D721Med (cell line): ENCODE measurements at regions not wholly inside any gene's neighbourhood (a gene's known extent, or its start where the extent isn't known, plus 50 kb on each side); places are given as distances from the start of the nearest gene placed in this dataset.
"Not testable (repeated sequence)": the region's sequence is repeated elsewhere in the genome, so short reads cannot be mapped to it uniquely, and the experiment has no call there.

Source experiments
- DNase-seq: peaks from one replicate; pipeline ENCODE4 v3.0.0; 2011; ENCODE audit warnings: low spot score; ENCODE audit not compliant: insufficient read length
- FAIRE-seq: peaks from 2 replicates; lab custom pipeline; 2011; peaks lifted over from hg19 to GRCh38; lab: Jason Lieb, UNC
- CTCF ChIP-seq: IDR thresholded peaks from 2 replicates; pipeline ENCODE4 v1.5.1; 2012; ENCODE audit warnings: mild to moderate bottlenecking, control low read depth; ENCODE audit not compliant: insufficient read depth; ENCODE audit errors: missing control alignments

- no peak for FAIRE-seq
- DNase-seq: no peak
- TF ChIP-seq CTCF: no peak
Observed at GRCh38 chr5:17406423-17406838, 91.6 kb upstream of the TAF11L2 start.

- TF ChIP-seq CTCF: no peak
- FAIRE-seq: peak; percentile 72
- no peak for DNase-seq
Observed at GRCh38 chr5:17411436-17412402, 86.3 kb upstream of the TAF11L2 start.

- TF ChIP-seq CTCF: peak; percentile 5
Observed at GRCh38 chr5:17412760-17413671, 85.0 kb upstream of the TAF11L2 start.

GRCh38 chr5:17413691-17414090 is 84.3 kb upstream of the TAF11L2 start:
- DNase-seq (no peak), FAIRE-seq (no peak)
- no peak for TF ChIP-seq CTCF

More at GRCh38 chr5:17412760-17413671, 85.0 kb upstream of the TAF11L2 start:
- peak; percentile 80 for FAIRE-seq
- DNase-seq: no peak

- TF ChIP-seq CTCF: no peak
- FAIRE-seq: no peak
- no peak for DNase-seq
Observed at GRCh38 chr5:17415321-17415758, 82.7 kb upstream of the TAF11L2 start.

- FAIRE-seq, DNase-seq: not testable (repeated sequence)
Observed at GRCh38 chr5:17416374-17416773, 81.7 kb upstream of the TAF11L2 start.

GRCh38 chr5:17424674-17425073 is 73.4 kb upstream of the TAF11L2 start:
- no peak for FAIRE-seq
- no peak for TF ChIP-seq CTCF
- no peak for DNase-seq
